Osteoblast (primary cell): ENCODE measurements at regions not wholly inside any gene's neighbourhood (a gene's known extent, or its start where the extent isn't known, plus 50 kb on each side); places are given as distances from the start of the nearest gene placed in this dataset.

ENCODE experiments used
- DNase-seq: peaks from one replicate; pipeline ENCODE4 v3.0.0; 2011; ENCODE audit warnings: low spot score, mixed read lengths; ENCODE audit not compliant: insufficient read length; ENCODE audit errors: missing footprints
- H2AFZ ChIP-seq: 2 replicates; pipeline ENCODE4 v1.6.0; 2011; ENCODE audit warnings: mild to moderate bottlenecking, low read length
- H3K27ac ChIP-seq: 2 replicates; pipeline ENCODE4 v1.5.1; 2011; ENCODE audit warnings: mild to moderate bottlenecking, low read depth, low read length, moderate library complexity
- H3K27me3 ChIP-seq: 2 replicates; pipeline ENCODE4 v1.6.0; 2012; ENCODE audit warnings: mild to moderate bottlenecking, control low read depth, inconsistent platforms, low read length, moderate library complexity; ENCODE audit not compliant: insufficient read depth
- H3K36me3 ChIP-seq: 2 replicates; pipeline ENCODE4 v1.5.1; 2011; ENCODE audit warnings: mild to moderate bottlenecking, low read length, control low read depth, moderate library complexity; ENCODE audit not compliant: insufficient read depth
- H3K4me1 ChIP-seq: 2 replicates; pipeline ENCODE4 v1.5.1; 2011; ENCODE audit warnings: mild to moderate bottlenecking, low read length, control low read depth, moderate library complexity; ENCODE audit not compliant: insufficient read depth
- H3K4me2 ChIP-seq: 2 replicates; pipeline ENCODE4 v1.6.0; 2011; ENCODE audit warnings: mild to moderate bottlenecking, low read length; ENCODE audit not compliant: insufficient read depth
- H3K4me3 ChIP-seq: fragments of 200-600 bp; sonication (generic); 3 replicates; pipeline ENCODE4 v1.5.1; 2012; ENCODE audit warnings: mild to moderate bottlenecking, low read length, inconsistent platforms; ENCODE audit not compliant: insufficient read depth
- H3K79me2 ChIP-seq: 2 replicates; pipeline ENCODE4 v1.6.0; 2012; ENCODE audit warnings: mild to moderate bottlenecking, low read length, control low read depth, inconsistent platforms; ENCODE audit not compliant: insufficient read depth
- H3K9me3 ChIP-seq: 2 replicates; pipeline ENCODE4 v1.5.1; 2011; ENCODE audit warnings: low read depth, low read length, control low read depth
- H4K20me1 ChIP-seq: 2 replicates; pipeline ENCODE4 v1.6.0; 2012; ENCODE audit warnings: mild to moderate bottlenecking, low read length, control low read depth; ENCODE audit not compliant: insufficient read depth
- CTCF ChIP-seq: IDR thresholded peaks from 2 replicates; pipeline ENCODE4 v1.5.1; 2011; ENCODE audit warnings: mild to moderate bottlenecking, low read depth, low read length, moderate library complexity; ENCODE audit errors: extremely low read depth

- no peaks in the 10 kb centered on the region for H4K20me1 ChIP-seq
- H3K36me3 ChIP-seq = no peaks in the 10 kb centered on the region
- H2AFZ ChIP-seq = no peak overlapping the region
- no peak for DNase-seq
- no peaks in the 10 kb centered on the region for H3K4me1 ChIP-seq
- TF ChIP-seq CTCF = no peak
- H3K4me3 ChIP-seq = no peak overlapping the region
- H3K27ac ChIP-seq = no peak overlapping the region
- H3K79me2 ChIP-seq = no peaks in the 10 kb centered on the region
- H3K4me2 ChIP-seq = no peak overlapping the region
- no peaks in the 10 kb centered on the region for H3K9me3 ChIP-seq
- H3K27me3 ChIP-seq = no peaks in the 10 kb centered on the region
These were observed 410.2 kb downstream of the MATN1 start for GRCh38 chr1:30313176-30313575.

GRCh38 chr1:30312226-30312625 lies 411.2 kb downstream of the MATN1 start:
- Histone ChIP-seq H3K4me3 (no peak overlapping the region), H3K9me3 (no peaks in the 10 kb centered on the region), H3K36me3 (no peaks in the 10 kb centered on the region), H3K27me3 (no peaks in the 10 kb centered on the region), H3K27ac (no peak overlapping the region), H3K4me2 (no peak overlapping the region), H3K79me2 (no peaks in the 10 kb centered on the region), H3K4me1 (no peaks in the 10 kb centered on the region), H4K20me1 (no peaks in the 10 kb centered on the region), H2AFZ (no peak overlapping the region)
- no peak for DNase-seq
- no peak for TF ChIP-seq CTCF

- Histone ChIP-seq H3K27me3 (no peaks in the 10 kb centered on the region), H3K79me2 (no peaks in the 10 kb centered on the region), H3K9me3 (no peaks in the 10 kb centered on the region), H3K27ac (no peak overlapping the region), H4K20me1 (no peaks in the 10 kb centered on the region), H2AFZ (no peak overlapping the region), H3K4me2 (no peak overlapping the region), H3K36me3 (no peaks in the 10 kb centered on the region), H3K4me3 (no peak overlapping the region), H3K4me1 (no peaks in the 10 kb centered on the region)
- DNase-seq = no peak
- no peak for TF ChIP-seq CTCF
These were observed 411.6 kb downstream of the MATN1 start for GRCh38 chr1:30311749-30312148.

GRCh38 chr1:30310966-30311742 lies 412.2 kb downstream of the MATN1 start:
- Histone ChIP-seq H3K4me3 (no peak overlapping the region), H3K36me3 (no peaks in the 10 kb centered on the region), H2AFZ (no peak overlapping the region), H3K9me3 (no peaks in the 10 kb centered on the region), H3K27me3 (no peaks in the 10 kb centered on the region), H3K27ac (no peak overlapping the region), H3K4me2 (no peak overlapping the region), H3K4me1 (no peaks in the 10 kb centered on the region), H3K79me2 (no peaks in the 10 kb centered on the region), H4K20me1 (no peaks in the 10 kb centered on the region)
- TF ChIP-seq CTCF = no peak
- no peak for DNase-seq
